SK-N-SH treated with all-trans-retinoic acid at 6 μM for 48 hours (cell line): ENCODE measurements at regions not wholly inside any gene's neighbourhood (a gene's known extent, or its start where the extent isn't known, plus 50 kb on each side); places are given as distances from the start of the nearest gene placed in this dataset.

ENCODE experiments used
- ATAC-seq: fragments of 200-7000 bp; cut with Tn5 transposase; 3 replicates; pipeline ENCODE4 v1.9.1; 2020; ENCODE audit warnings: mild to moderate bottlenecking, moderate library complexity
- ARNTL ChIP-seq: fragments of 450-650 bp; formaldehyde crosslinking; IDR thresholded peaks from 2 replicates; pipeline ENCODE4 v1.5.0; 2020; ENCODE audit warnings: low read depth, mild to moderate bottlenecking, moderate library complexity, borderline replicate concordance
- BACH2 ChIP-seq: fragments of 250-450 bp; sonication (Bioruptor Pico); IDR thresholded peaks from 2 replicates; pipeline ENCODE4 v1.9.0; 2021; ENCODE audit warnings: mild to moderate bottlenecking, borderline replicate concordance
- CSDC2 ChIP-seq: fragments of 250-450 bp; sonication (Bioruptor Pico); IDR thresholded peaks from 2 replicates; pipeline ENCODE4 v1.5.0; 2020; ENCODE audit warnings: mild to moderate bottlenecking, moderate library complexity
- ESRRG ChIP-seq: fragments of 250-450 bp; sonication (Bioruptor Pico); IDR thresholded peaks from 2 replicates; pipeline ENCODE4 v1.6.1; 2021; ENCODE audit warnings: mild to moderate bottlenecking
- GLIS3 ChIP-seq: fragments of 250-450 bp; sonication (Bioruptor Pico); IDR thresholded peaks from 2 replicates; pipeline ENCODE4 v1.5.0; 2020; ENCODE audit warnings: mild to moderate bottlenecking, moderate library complexity
- ISL1 ChIP-seq: fragments of 250-450 bp; sonication (Bioruptor Pico); IDR thresholded peaks from 2 replicates; pipeline ENCODE4 v2.1.2; 2022; ENCODE audit warnings: mild to moderate bottlenecking, moderate library complexity
- PPARA ChIP-seq: fragments of 250-450 bp; sonication (Bioruptor Pico); IDR thresholded peaks from 2 replicates; pipeline ENCODE4 v1.5.0; 2020; ENCODE audit warnings: mild to moderate bottlenecking, borderline replicate concordance
- RARB ChIP-seq: fragments of 250-450 bp; sonication (Bioruptor Pico); IDR thresholded peaks from 2 replicates; pipeline ENCODE4 v1.8.0; 2021; ENCODE audit warnings: mild to moderate bottlenecking, moderate library complexity
- TCF4 ChIP-seq: fragments of 250-450 bp; sonication (Bioruptor Pico); IDR thresholded peaks from 2 replicates; pipeline ENCODE4 v1.8.0; 2021; ENCODE audit warnings: mild to moderate bottlenecking, moderate library complexity, borderline replicate concordance
- TOX ChIP-seq: fragments of 250-450 bp; sonication (Bioruptor Pico); IDR thresholded peaks from 2 replicates; pipeline ENCODE4 v1.8.0; 2021; ENCODE audit warnings: mild to moderate bottlenecking, moderate library complexity, borderline replicate concordance
- ZC3H10 ChIP-seq: fragments of 250-450 bp; sonication (Bioruptor Pico); IDR thresholded peaks from 2 replicates; pipeline ENCODE4 v1.5.1; 2021; ENCODE audit warnings: mild to moderate bottlenecking, moderate library complexity
- ZFP3 ChIP-seq: fragments of 250-450 bp; sonication (Bioruptor Pico); IDR thresholded peaks from 2 replicates; pipeline ENCODE4 v1.5.0; 2020; ENCODE audit warnings: mild to moderate bottlenecking, moderate library complexity
- ZFP30 ChIP-seq: fragments of 450-650 bp; formaldehyde crosslinking; IDR thresholded peaks from 2 replicates; pipeline ENCODE4 v1.5.0; 2022; ENCODE audit warnings: mild to moderate bottlenecking, moderate library complexity
- ZNF565 ChIP-seq: fragments of 450-650 bp; formaldehyde crosslinking; conservative IDR thresholded peaks from 2 replicates; pipeline ENCODE4 v1.5.0; 2020; ENCODE audit warnings: low read depth, mild to moderate bottlenecking, moderate library complexity
- ZNF70 ChIP-seq: fragments of 450-650 bp; formaldehyde crosslinking; IDR thresholded peaks from 2 replicates; pipeline ENCODE4 v1.5.0; 2020; ENCODE audit warnings: mild to moderate bottlenecking, moderate library complexity
- ZNF8 ChIP-seq: fragments of 450-650 bp; formaldehyde crosslinking; IDR thresholded peaks from 2 replicates; pipeline ENCODE4 v1.5.0; 2020; ENCODE audit warnings: mild to moderate bottlenecking, moderate library complexity
- TF ChIP-seq, protein P1 (sequence below): fragments of 250-450 bp; sonication (Bioruptor Pico); IDR thresholded peaks from 2 replicates; pipeline ENCODE4 v1.8.0; 2021; ENCODE audit warnings: low read depth, mild to moderate bottlenecking, moderate library complexity, borderline replicate concordance
- TF ChIP-seq, protein P2 (sequence below): fragments of 250-450 bp; sonication (Bioruptor Pico); IDR thresholded peaks from 2 replicates; pipeline ENCODE4 v1.5.0; 2020; ENCODE audit warnings: mild to moderate bottlenecking, moderate library complexity
- TF ChIP-seq, protein P3 (sequence below): fragments of 250-450 bp; sonication (Bioruptor Pico); IDR thresholded peaks from 2 replicates; pipeline ENCODE4 v1.5.1; 2020; ENCODE audit warnings: low read depth, mild to moderate bottlenecking, moderate library complexity
- TF ChIP-seq, protein P4 (sequence below): fragments of 250-450 bp; sonication (Bioruptor Pico); IDR thresholded peaks from 2 replicates; pipeline ENCODE4 v1.5.1; 2021; ENCODE audit warnings: mild to moderate bottlenecking, moderate library complexity
- TF ChIP-seq, protein P5 (sequence below): fragments of 250-450 bp; sonication (Bioruptor Pico); IDR thresholded peaks from 2 replicates; pipeline ENCODE4 v1.8.0; 2020; ENCODE audit warnings: mild to moderate bottlenecking, moderate library complexity, borderline replicate concordance

DNA sequence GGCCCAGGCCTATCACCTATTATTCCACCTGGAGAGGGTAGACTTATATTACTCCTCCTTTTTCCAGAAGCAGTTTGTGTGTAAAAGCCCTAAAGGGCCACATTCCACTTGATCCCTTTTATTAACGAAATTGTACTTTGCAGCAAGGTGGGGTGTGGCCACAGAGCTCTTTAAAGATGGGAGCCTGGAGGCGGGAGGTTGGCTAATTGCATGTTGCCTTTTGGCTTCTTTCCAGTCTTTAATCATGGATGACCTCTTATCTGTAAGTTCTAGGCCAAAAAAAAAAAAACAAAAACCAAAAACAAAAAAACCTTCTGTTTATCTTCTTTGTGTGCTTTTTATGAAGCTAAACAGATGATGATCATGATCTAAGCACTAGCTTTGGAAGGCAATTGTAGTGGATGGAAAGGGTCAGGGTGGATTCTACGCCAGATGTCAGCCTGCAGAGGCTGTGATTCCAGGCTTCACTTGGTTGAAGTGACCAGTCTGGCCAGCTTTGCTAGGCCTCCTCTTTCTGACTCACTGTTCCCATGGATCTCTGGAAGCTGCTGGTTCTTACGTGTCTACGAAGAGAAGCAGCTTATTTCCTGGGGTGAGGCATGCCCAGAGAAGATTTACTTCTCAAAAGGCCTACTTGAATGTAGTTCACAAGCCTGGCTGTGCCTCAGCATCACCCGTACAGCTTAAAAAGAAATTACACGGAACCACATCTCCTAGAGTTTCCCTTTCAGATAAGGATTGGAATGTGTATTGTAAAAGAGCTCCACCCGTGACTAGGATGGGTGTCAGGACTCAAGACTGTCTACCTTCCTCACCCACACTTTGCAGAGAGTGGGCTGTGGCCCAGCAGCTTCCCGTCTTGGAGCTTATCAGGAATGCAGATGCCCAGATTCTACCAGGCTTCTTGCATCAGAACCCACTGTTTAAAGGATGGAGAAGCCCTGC, 330.9 kb upstream of the C2CD4B start:
- peak; percentile 77 for ATAC-seq
- TF ChIP-seq PPARA (CRISPR knock-in tag) (no peak), ZC3H10 (CRISPR knock-in tag) (no peak), ZNF70 (CRISPR knock-in tag) (no peak), ISL1 (CRISPR knock-in tag) (no peak), ZFP3 (no peak), ARNTL (no peak), ZNF565 (CRISPR knock-in tag) (no peak), TOX (CRISPR knock-in tag) (no peak), BACH2 (CRISPR knock-in tag) (no peak), ESRRG (CRISPR knock-in tag) (no peak), RARB (CRISPR knock-in tag) (no peak), ZNF8 (CRISPR knock-in tag) (no peak), CSDC2 (CRISPR knock-in tag) (no peak), GLIS3 (no peak), ZFP30 (CRISPR knock-in tag) (no peak)
- TF ChIP-seq, protein P1, sequence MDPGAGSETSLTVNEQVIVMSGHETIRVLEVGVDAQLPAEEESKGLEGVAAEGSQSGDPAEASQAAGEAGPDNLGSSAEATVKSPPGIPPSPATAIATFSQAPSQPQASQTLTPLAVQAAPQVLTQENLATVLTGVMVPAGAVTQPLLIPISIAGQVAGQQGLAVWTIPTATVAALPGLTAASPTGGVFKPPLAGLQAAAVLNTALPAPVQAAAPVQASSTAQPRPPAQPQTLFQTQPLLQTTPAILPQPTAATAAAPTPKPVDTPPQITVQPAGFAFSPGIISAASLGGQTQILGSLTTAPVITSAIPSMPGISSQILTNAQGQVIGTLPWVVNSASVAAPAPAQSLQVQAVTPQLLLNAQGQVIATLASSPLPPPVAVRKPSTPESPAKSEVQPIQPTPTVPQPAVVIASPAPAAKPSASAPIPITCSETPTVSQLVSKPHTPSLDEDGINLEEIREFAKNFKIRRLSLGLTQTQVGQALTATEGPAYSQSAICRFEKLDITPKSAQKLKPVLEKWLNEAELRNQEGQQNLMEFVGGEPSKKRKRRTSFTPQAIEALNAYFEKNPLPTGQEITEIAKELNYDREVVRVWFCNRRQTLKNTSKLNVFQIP (CRISPR knock-in tag): no peak
- TF ChIP-seq, protein P2, sequence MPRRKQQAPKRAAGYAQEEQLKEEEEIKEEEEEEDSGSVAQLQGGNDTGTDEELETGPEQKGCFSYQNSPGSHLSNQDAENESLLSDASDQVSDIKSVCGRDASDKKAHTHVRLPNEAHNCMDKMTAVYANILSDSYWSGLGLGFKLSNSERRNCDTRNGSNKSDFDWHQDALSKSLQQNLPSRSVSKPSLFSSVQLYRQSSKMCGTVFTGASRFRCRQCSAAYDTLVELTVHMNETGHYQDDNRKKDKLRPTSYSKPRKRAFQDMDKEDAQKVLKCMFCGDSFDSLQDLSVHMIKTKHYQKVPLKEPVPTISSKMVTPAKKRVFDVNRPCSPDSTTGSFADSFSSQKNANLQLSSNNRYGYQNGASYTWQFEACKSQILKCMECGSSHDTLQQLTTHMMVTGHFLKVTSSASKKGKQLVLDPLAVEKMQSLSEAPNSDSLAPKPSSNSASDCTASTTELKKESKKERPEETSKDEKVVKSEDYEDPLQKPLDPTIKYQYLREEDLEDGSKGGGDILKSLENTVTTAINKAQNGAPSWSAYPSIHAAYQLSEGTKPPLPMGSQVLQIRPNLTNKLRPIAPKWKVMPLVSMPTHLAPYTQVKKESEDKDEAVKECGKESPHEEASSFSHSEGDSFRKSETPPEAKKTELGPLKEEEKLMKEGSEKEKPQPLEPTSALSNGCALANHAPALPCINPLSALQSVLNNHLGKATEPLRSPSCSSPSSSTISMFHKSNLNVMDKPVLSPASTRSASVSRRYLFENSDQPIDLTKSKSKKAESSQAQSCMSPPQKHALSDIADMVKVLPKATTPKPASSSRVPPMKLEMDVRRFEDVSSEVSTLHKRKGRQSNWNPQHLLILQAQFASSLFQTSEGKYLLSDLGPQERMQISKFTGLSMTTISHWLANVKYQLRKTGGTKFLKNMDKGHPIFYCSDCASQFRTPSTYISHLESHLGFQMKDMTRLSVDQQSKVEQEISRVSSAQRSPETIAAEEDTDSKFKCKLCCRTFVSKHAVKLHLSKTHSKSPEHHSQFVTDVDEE (CRISPR knock-in tag): no peak
- TF ChIP-seq, protein P3, sequence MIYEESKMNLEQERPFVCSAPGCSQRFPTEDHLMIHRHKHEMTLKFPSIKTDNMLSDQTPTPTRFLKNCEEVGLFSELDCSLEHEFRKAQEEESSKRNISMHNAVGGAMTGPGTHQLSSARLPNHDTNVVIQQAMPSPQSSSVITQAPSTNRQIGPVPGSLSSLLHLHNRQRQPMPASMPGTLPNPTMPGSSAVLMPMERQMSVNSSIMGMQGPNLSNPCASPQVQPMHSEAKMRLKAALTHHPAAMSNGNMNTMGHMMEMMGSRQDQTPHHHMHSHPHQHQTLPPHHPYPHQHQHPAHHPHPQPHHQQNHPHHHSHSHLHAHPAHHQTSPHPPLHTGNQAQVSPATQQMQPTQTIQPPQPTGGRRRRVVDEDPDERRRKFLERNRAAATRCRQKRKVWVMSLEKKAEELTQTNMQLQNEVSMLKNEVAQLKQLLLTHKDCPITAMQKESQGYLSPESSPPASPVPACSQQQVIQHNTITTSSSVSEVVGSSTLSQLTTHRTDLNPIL (CRISPR knock-in tag): no peak
- TF ChIP-seq, protein P4, sequence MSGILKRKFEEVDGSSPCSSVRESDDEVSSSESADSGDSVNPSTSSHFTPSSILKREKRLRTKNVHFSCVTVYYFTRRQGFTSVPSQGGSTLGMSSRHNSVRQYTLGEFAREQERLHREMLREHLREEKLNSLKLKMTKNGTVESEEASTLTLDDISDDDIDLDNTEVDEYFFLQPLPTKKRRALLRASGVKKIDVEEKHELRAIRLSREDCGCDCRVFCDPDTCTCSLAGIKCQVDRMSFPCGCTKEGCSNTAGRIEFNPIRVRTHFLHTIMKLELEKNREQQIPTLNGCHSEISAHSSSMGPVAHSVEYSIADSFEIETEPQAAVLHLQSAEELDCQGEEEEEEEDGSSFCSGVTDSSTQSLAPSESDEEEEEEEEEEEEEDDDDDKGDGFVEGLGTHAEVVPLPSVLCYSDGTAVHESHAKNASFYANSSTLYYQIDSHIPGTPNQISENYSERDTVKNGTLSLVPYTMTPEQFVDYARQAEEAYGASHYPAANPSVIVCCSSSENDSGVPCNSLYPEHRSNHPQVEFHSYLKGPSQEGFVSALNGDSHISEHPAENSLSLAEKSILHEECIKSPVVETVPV (CRISPR knock-in tag): no peak

DNA sequence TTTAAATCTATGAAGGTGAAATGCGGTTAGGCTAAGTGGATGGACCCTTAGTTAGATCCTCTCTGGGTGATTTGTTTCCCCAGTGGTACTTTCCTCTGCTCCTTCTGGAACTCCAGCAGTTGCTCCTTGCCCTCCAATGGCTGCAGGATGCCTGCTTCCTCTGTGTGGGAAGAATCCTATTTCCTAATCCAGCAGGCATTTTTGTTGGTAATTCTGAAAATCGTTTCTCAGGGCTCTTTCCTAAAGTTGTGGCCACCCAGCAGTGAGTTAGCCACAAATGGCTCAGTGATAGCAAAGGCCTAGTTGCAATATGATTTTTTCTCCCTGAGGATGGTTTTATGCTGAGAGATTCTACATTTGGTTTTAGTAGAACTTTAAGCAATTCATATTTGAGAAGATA, 332.3 kb upstream of the C2CD4B start:
- TF ChIP-seq, protein P4 (CRISPR knock-in tag): no peak
- TF ChIP-seq PPARA (CRISPR knock-in tag): no peak
- TF ChIP-seq ZNF565 (CRISPR knock-in tag): no peak
- TF ChIP-seq, protein P3 (CRISPR knock-in tag): no peak
- TF ChIP-seq, protein P1 (CRISPR knock-in tag): no peak
- TF ChIP-seq BACH2 (CRISPR knock-in tag): no peak
- no peak for TF ChIP-seq RARB (CRISPR knock-in tag)
- TF ChIP-seq, protein P5, sequence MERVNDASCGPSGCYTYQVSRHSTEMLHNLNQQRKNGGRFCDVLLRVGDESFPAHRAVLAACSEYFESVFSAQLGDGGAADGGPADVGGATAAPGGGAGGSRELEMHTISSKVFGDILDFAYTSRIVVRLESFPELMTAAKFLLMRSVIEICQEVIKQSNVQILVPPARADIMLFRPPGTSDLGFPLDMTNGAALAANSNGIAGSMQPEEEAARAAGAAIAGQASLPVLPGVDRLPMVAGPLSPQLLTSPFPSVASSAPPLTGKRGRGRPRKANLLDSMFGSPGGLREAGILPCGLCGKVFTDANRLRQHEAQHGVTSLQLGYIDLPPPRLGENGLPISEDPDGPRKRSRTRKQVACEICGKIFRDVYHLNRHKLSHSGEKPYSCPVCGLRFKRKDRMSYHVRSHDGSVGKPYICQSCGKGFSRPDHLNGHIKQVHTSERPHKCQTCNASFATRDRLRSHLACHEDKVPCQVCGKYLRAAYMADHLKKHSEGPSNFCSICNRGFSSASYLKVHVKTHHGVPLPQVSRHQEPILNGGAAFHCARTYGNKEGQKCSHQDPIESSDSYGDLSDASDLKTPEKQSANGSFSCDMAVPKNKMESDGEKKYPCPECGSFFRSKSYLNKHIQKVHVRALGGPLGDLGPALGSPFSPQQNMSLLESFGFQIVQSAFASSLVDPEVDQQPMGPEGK (CRISPR knock-in tag): no peak
- TF ChIP-seq TCF4 (CRISPR knock-in tag): no peak
- TF ChIP-seq ZFP30 (CRISPR knock-in tag): no peak
- no peak for TF ChIP-seq ZNF8 (CRISPR knock-in tag)
- no peak for TF ChIP-seq CSDC2 (CRISPR knock-in tag)
- TF ChIP-seq ARNTL: no peak
- no peak for ATAC-seq
